ENCODE measurements at regions not wholly inside any gene's neighbourhood (a gene's known extent, or its start where the extent isn't known, plus 50 kb on each side); places are given as distances from the start of the nearest gene placed in this dataset.

DNA sequence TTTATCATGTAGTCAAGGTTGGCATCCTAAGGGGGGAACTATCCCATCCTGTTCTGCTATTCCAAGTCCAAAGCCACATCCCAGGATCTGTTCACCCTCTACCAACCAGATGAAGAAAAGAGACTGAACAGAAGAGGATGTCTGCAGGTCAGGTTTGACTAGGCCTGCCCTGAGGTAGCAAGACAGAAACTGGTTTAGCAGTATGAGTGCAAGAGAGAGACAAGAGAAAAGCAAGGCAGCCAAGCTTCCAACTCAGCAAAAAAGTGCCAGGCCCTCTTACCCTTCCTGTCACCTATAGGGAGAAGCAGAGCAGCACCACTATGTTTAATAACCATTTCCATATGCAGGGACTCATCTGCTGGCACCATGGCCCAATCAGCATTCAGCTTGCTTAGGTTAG, 320.8 kb upstream of the DUSP10 start:
- Histone ChIP-seq H3K14ac (ENCODE audit: insufficient read length) (no peak overlapping the region), H3K9ac (replicated peaks in 1 of 4; ENCODE audit: extremely low read depth in 1 of 4, low read depth in 3 of 4, low read length in 3 of 4) (no peak overlapping the region), H4K8ac (ENCODE audit: extremely low read depth, insufficient read depth, low read length) (no peak overlapping the region), H4K91ac (replicated peaks; ENCODE audit: insufficient read length, low read length) (no peak overlapping the region), H3K18ac (ENCODE audit: extremely low read depth, low read length) (no peak overlapping the region), H2BK12ac (ENCODE audit: low read depth, low read length) (no peak overlapping the region), H2AFZ (ENCODE audit: low read length) (no peak overlapping the region), H3K9me3 (ENCODE audit: insufficient read depth in 2 of 2, low read depth in 1 of 2, low read length in 1 of 2) (peaks cover 11 to 13% of the 10 kb centered on the region in 2 experiments; a peak in 3 of 4 replicates), H3K23ac (ENCODE audit: insufficient read length) (no peak overlapping the region), H3K79me1 (ENCODE audit: low read depth, low read length) (no peaks in the 10 kb centered on the region), H3K4ac (replicated peaks; ENCODE audit: insufficient read length, low read depth, low read length) (no peak overlapping the region), H3K56ac (replicated peaks; ENCODE audit: insufficient read length, low read depth, low read length) (no peak overlapping the region), H3K23me2 (ENCODE audit: low read depth, low read length) (no peaks in the 10 kb centered on the region), H2BK20ac (ENCODE audit: low read length) (no peak overlapping the region), H2BK15ac (ENCODE audit: low read length) (no peak overlapping the region), H3K4me2 (ENCODE audit: insufficient read depth in 1 of 2, low read depth in 2 of 2, low read length in 2 of 2) (no peak overlapping the region), H4K5ac (ENCODE audit: insufficient read length, low read depth, low read length) (no peak overlapping the region), H4K20me1 (replicated peaks in 1 of 2; ENCODE audit: control insufficient read depth in 1 of 2, insufficient read depth in 2 of 2, low read length in 2 of 2) (no peaks in the 10 kb centered on the region), H2BK120ac (replicated peaks; ENCODE audit: low read depth, low read length) (no peak overlapping the region), H3K4me3 (ENCODE audit: extremely low read depth in 1 of 4, insufficient read depth in 2 of 4, low read depth in 3 of 4, low read length in 4 of 4) (no peak overlapping the region), H2AK5ac (ENCODE audit: low read depth, low read length) (no peak overlapping the region), H2BK5ac (ENCODE audit: low read depth, low read length) (no peak overlapping the region), H3K27me3 (replicated peaks in 1 of 4; ENCODE audit: control insufficient read depth in 3 of 4, extremely low read depth in 1 of 4, insufficient read depth in 3 of 4, low read length in 3 of 4) (no peaks in the 10 kb centered on the region; a peak in 1 of 7 replicates), H3K27ac (ENCODE audit: low read depth, low read length) (no peak overlapping the region), H3K36me3 (ENCODE audit: control insufficient read depth in 2 of 4, insufficient read depth in 4 of 4, low read length in 3 of 4) (peaks cover 0 to 5% (median 0%) of the 10 kb centered on the region in 4 experiments; a peak in 2 of 8 replicates), H3K79me2 (ENCODE audit: control insufficient read depth in 1 of 2, insufficient read depth in 2 of 2, low read length in 2 of 2) (no peaks in the 10 kb centered on the region), H3K4me1 (replicated peaks in 1 of 4; ENCODE audit: control insufficient read depth in 3 of 4, insufficient read depth in 4 of 4, low read length in 3 of 4) (no peaks in the 10 kb centered on the region)
- FAIRE-seq (no peak), DNase-seq (ENCODE audit: low read depth in 1 of 2, low spot score in 2 of 2) (no peak)
- POLR2A ChIA-PET (ENCODE audit: partially characterized antibody): no interaction called here
- CTCF ChIA-PET (ENCODE audit: partially characterized antibody): interaction anchor here (0.6 kb wide), 1 partner anchor 1465 kb away, joined by 4 read pairs; no protein-coding TSS in a partner anchor
- TF ChIP-seq SUZ12 (IDR thresholded peaks at IDR 0.05; ENCODE audit: low read length): no peak
- TF ChIP-seq HDAC2 (IDR thresholded peaks at IDR 0.05; ENCODE audit: borderline replicate concordance in 1 of 2, low read depth in 2 of 2, low read length in 2 of 2): no peak
- TF ChIP-seq PHF8 (conservative IDR thresholded peaks at IDR 0.05; ENCODE audit: low read depth, low read length): no peak
- no peak for TF ChIP-seq RBBP5 (IDR thresholded peaks at IDR 0.05; ENCODE audit: borderline replicate concordance, low read depth, low read length)
- TF ChIP-seq CBX8 (IDR thresholded peaks at IDR 0.05; ENCODE audit: borderline replicate concordance, low read depth, low read length): no peak
- no peak for TF ChIP-seq EP300 (IDR thresholded peaks at IDR 0.05; ENCODE audit: borderline replicate concordance in 1 of 2, low read depth in 2 of 2, low read length in 2 of 2)
- TF ChIP-seq SP1 (IDR thresholded peaks at IDR 0.05; ENCODE audit: low read depth, low read length): no peak

All from H1 (cell line).